GM18507 (cell line): ENCODE measurements at regions not wholly inside any gene's neighbourhood (a gene's known extent, or its start where the extent isn't known, plus 50 kb on each side); places are given as distances from the start of the nearest gene placed in this dataset.
"Not testable (repeated sequence)": the region's sequence is repeated elsewhere in the genome, so short reads cannot be mapped to it uniquely, and the experiment has no call there.

Experiments
- DNase-seq: peaks from one replicate; pipeline ENCODE4 v3.0.0; 2011; ENCODE audit warnings: low read depth; ENCODE audit not compliant: insufficient read length; ENCODE audit errors: extremely low spot score
- FAIRE-seq: peaks from 2 replicates; lab custom pipeline; 2011; peaks lifted over from hg19 to GRCh38; lab: Jason Lieb, UNC

DNA sequence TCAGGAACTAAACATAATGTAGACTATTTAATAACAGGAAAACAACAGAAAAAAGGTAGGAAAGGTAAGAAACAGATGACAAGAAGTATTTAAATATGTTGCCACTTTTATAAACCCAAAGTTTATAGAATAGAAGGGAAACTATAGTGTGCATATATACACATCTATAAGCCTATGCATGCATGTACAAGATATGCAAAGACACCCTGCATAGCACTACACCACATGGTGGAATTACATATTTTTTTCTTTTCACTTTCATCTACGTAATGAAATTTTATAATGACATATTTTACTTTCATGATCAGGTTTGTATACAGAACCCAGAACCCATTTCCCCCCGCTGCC lies 136.8 kb downstream of the MEX3B start:
- DNase-seq (no peak), FAIRE-seq (no peak)

DNA sequence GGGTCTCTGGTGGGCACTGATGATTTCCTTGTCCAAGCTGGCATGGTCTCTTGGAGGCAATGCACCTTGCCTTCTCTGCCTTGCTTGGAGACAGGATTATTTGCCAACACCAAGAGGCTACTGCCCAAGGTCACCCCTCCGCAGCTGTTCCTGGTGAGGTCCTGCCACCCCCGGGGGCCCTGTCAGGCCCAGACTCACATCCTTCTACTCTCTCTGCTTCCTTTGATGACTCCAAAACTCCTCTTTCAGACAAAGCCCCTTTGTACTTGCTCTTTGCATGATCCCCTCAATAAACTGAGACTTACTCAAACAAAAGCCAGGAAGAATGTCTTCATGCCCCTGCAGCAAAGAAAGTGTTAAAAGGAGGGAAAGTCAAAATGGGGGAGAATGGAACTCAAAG lies 137.7 kb downstream of the MEX3B start:
- FAIRE-seq = no peak

DNA sequence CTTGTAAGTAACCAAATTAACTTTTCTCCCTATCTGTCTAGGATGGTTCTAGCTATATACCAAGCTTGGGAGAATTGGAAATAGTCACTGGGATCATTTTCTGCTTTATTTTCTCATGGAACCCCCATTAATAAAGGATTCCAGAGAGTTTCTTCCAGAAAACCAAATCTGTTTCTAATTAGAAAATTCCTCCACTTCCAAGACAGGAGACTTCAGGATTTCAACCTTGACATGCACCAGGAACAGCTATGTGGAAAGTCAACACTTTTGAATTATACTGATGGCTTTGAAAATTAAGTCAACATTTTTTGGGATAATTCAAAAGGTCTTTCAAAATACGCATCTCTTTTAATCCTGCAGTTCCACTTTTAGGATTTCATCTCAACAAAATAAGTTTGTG lies 138.3 kb downstream of the MEX3B start:
- DNase-seq (no peak), FAIRE-seq (no peak)

More for the DNA sequence above, 137.7 kb downstream of the MEX3B start:
- DNase-seq = no peak

DNA sequence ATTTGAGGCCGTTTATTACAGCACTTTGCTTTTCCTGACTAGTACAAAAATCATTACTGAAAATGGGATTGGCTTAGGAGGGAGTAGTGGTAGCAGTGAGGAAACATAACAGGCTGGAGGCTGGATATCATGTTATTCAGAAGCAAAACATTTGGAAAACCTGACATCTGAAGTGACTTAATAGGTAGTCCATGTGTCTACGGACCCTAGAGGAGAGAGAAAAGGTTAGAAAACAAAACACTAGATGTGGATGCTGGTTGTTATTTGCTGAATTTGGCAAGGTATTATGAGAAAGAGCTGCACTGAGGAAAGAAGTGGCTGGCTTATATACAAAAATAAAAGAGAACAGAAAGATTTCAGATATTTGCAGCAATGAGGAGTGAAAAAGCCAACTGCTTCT lies 139.9 kb downstream of the MEX3B start:
- FAIRE-seq (no peak), DNase-seq (no peak)

- FAIRE-seq (no peak), DNase-seq (no peak)
These were observed 144.5 kb downstream of the MEX3B start for GRCh38 chr15:81901319-81901718.

DNA sequence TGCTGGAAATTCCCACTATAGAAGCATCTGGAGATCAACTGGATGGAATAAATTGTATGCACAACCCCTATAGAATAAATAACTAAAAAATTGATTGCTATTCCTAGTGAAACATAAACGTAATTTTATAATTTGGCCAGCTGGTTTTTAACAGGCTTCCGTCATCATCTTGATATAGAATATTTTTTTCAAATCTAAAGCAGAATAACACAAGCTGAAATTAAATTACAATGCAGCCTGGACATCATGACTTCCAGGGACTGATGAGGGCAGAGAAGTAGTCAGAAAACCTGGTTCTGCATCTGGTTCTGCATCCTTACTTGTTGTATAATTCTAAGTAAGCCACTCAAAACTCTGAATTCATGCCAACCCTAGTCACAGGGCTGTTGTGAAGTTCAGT lies 146.1 kb downstream of the MEX3B start:
- DNase-seq (no peak), FAIRE-seq (no peak)

GRCh38 chr15:81899024-81899423 lies 146.8 kb downstream of the MEX3B start:
- no peak for DNase-seq
- no peak for FAIRE-seq

- no peak for DNase-seq
- FAIRE-seq = no peak
These were observed 148.7 kb downstream of the MEX3B start for GRCh38 chr15:81897057-81897677.

DNA sequence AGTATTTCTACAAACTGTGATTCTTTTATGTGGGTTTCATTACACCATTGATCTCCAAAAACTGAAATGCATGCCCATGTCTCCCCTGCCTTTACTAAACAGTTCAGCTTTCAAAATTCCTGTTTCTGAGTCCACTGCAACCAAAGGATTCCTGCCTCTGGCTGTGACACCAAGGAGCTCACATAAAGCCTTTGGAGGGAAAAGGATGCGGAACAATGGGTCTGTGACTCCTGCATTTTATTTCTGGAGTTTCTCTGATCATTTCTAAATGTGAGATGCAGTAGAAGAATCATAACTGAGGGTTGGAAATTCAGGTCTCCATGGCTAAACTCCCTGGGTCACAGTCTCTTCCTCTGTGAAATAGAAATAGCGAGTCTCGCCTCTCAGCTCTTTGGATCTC lies 149.5 kb downstream of the MEX3B start:
- no peak for FAIRE-seq

DNA sequence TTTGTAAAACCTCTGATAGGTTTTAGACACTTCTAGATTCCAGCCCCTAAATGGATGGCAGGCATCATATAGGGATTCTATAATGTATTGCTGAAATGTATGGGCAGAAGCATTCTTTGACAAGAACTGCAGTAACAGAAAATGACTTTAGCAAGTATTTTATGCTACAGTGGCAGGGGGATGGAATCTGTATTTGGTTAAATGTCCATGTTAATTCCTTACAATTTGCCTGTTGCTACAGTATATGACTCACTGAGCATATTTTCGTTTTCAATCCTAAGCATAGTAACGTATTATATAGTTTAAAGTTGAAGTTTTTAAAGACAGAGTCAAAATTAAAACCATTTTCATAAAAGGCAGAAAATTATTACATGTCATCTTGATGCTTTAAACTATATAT lies 150.1 kb downstream of the MEX3B start:
- DNase-seq (no peak), FAIRE-seq (no peak)

More for the DNA sequence above, 149.5 kb downstream of the MEX3B start:
- no peak for DNase-seq

GRCh38 chr15:81894061-81894460 lies 151.8 kb downstream of the MEX3B start:
- FAIRE-seq = no peak

GRCh38 chr15:81893182-81893835 lies 152.5 kb downstream of the MEX3B start:
- FAIRE-seq (no peak), DNase-seq (no peak)

More at GRCh38 chr15:81894061-81894460, 151.8 kb downstream of the MEX3B start:
- no peak for DNase-seq

- FAIRE-seq (no peak), DNase-seq (no peak)
These were observed 155.3 kb downstream of the MEX3B start for GRCh38 chr15:81890496-81890895.

DNA sequence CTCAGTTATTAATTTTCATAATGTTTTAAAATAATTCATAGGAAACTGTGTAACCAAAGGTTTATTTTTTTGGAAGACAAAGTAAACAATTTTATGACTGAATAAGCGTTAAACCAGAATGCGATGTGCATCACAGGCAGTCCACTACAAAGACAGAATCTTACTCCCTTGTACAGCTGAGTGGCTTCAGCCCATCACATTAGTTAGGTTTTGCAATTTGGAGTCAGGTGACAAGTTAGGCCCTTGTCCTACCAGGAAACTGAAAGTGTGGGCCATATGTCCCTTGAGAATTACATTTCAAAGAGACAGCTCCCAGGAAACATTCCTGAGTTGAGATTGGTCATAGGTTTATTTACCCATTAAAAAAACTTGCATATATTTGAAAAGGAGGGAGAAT lies 156.3 kb downstream of the MEX3B start:
- FAIRE-seq (no peak), DNase-seq (no peak)

- FAIRE-seq = no peak
- no peak for DNase-seq
These were observed 156.9 kb downstream of the MEX3B start for GRCh38 chr15:81888748-81889484.

DNA sequence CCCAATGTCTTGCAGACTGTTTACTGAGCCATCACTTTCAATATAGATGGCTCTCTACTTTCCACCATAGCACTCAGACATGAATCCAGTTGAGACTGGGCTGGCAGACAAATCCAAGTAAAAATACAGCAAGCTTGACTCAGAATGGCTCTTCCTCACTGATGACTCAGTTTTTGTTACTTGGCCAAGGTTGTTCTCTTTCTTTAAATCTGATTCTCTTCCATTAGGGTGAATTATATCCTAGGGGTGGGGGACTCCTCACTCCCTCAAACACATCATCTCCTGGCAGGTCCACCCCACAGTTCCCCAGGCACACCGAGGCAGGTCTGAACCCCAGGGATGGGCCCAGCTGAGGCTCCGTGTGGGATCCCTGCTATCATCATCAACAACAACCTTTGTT lies 157.9 kb downstream of the MEX3B start:
- DNase-seq (no peak), FAIRE-seq (no peak)

DNA sequence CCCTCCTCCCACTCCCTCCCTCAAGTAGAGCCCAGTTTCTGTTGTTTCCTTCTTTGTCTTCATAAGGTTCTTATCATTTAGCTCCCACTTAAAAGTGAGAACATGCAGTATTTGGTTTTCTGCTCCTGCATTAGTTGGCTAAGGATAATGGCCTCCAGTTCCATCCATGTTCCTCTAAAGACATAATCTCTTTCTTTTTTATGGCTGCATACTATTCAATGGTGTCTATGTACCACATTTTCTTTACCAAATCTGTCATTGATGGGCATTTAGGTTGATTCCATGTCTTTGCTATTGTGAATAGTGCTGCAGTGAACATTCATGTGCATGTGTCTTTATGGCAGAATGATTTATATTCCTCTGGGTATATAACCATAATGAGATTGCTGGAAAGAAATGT lies 158.6 kb downstream of the MEX3B start:
- FAIRE-seq = not testable (repeated sequence)

GRCh38 chr15:81886591-81886990 lies 159.2 kb downstream of the MEX3B start:
- FAIRE-seq (no peak), DNase-seq (no peak)

More for the DNA sequence above, 158.6 kb downstream of the MEX3B start:
- DNase-seq = not testable (repeated sequence)

DNA sequence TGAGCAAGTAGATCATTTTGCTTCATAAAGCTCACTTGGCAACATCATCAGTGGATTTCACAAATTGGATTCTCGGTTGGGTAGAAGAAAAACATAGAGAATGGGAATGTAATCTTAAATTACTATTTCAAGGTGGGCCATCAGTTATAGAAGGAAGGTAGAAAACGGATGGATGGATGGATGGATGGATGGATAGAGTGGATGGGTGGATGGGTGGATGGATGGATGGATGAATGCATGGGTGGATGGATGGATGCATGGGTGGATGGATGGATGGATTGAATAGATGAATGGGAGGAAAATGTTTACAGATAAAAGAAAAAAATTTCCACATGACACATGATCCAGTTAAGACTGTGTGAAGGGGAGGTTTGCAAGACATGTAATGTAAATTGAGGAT lies 159.7 kb downstream of the MEX3B start:
- no peak for FAIRE-seq

GRCh38 chr15:81885135-81885534 lies 160.7 kb downstream of the MEX3B start:
- FAIRE-seq (no peak), DNase-seq (no peak)

More for the DNA sequence above, 159.7 kb downstream of the MEX3B start:
- DNase-seq = no peak

GRCh38 chr15:81882504-81882903 lies 163.3 kb downstream of the MEX3B start:
- no peak for FAIRE-seq
- no peak for DNase-seq
